Stimulated activated CD4-positive, alpha-beta T cell treated with anti-CD3 and anti-CD28 coated beads, Interleukin-15, amount 100 ng/mL, for 24 hours (primary cell): ENCODE measurements at regions not wholly inside any gene's neighbourhood (a gene's known extent, or its start where the extent isn't known, plus 50 kb on each side); places are given as distances from the start of the nearest gene placed in this dataset.
"Not testable (repeated sequence)": the region's sequence is repeated elsewhere in the genome, so short reads cannot be mapped to it uniquely, and the experiment has no call there.

Source experiments
- DNase-seq: peaks from one replicate; pipeline ENCODE4 v3.0.0-alpha.2; 2020

DNA sequence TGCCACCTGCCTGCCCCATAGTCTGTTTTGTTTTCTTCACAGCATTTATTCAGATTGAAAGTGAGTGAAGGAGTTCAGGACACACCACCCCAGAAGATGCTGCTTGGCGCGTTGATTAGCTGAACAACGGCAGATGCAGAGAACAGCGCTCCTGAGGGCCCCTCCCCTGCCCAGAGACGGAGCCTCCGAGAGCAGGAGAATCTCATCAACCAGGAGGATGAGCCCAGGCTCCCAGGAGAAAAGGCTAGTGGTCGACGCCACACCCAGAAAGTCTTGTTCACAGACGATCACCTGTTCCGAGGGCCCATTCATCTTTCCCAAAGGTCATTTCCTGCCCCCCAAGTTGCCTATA lies 180.4 kb upstream of the PPP1R26 start:
- no peak for DNase-seq

- DNase-seq, result no peak
Measured at GRCh38 chr9:135299651-135300345, 179.8 kb upstream of the PPP1R26 start.

DNA sequence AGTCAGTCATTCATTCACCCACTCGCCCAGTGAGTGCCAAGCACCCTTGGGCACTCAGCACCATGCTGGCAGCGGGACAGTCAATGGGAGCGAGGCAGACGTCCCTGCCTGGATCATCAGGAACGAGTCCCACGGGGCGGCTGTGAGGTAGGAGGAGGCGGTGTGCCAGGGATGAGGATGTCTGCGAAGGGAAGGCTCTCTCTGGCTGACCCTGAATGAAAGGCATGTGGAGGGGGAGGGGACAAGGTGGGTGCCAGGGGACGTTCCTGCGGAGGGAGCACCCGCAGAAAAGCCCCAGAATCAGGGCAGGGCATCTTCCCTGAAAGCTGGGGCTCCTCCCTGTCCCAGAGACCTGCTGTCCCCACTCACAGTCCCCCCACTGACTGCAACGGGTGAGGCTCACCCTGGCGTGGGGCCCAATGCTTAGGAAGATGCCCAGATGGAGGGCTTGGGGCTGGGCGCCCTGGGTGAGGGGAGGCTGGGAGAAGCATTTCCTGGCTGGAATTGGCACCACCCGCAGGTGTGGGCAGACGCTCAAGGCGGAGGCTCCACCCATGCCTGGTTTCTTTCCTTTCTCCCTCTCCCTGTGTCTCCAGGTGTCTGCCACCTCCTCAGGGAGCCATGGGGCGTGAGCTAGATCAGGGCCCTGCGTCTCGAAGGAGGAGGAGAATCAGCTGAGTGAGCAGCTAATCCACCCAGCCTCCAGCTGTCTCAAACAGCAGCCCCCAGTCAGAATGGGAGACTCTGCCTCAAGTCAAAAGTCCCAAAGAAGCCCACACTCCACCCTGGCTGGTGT lies 179.0 kb upstream of the PPP1R26 start:
- DNase-seq, result no peak

DNA sequence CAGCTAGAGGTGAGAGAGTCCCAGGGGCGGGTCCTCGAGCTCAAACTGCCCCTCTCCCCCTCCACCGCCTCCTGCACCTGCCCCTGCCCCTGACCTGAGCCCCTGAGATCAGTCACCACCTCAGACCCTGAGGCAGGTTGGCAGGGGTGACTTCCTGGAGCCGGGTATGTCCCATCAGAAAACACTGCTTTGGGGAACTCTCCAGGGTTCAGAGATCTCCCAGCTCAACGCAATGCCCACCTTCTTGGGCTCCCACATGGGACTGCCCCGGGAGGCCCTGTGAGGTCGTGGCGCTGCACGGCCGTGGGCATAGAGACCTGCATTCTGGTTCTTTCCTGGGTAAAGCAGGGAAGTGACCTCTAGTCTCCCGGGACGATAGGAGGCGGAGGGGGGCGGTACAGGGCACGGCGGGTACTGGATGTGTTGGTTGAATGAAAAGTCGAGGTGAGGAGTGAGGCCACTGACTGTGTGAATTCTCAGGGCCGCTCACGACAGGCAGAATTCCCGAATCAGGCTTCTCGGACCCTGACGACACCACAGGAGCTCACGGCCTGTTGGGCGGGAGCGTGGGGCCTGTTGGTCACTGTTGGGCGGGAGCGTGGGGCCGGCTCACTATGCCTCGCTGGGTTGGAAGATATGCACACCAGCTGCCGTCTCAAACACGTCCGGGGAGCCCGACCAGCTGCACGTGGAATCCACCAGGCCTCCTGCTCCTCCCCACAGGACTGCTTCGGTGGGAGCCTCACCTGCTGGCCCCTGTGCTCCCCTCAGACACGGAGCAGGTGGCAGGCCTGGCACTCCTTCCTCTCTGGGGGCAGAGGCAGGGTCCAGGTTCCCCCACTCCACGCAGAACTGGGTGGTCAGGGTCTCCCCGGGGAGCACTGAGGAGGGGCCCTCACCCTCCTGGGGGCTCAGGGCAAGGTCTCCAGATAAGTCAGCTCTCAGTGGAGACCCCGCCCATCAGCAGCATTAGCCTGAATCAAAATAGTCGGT lies 178.0 kb upstream of the PPP1R26 start:
- DNase-seq, result no peak

- no peak for DNase-seq
Measured at GRCh38 chr9:135302329-135303279, 177.0 kb upstream of the PPP1R26 start.

DNA sequence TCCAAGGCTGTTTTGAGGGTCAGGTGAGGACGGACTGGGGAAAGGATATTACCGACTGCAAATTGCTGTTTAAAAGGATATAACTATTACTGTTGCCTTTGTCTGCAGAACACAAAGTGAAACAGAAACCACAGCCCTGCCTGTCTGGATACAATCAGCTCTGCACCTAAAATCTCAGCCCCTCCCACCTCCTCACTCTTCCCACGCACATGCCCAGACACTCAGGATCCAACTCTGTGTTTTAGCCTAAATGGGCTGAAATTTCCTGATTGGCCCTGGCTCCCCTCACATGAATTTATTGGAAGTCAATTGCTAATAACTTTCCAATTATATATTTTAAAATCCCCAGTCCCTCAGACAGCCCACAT lies 176.3 kb upstream of the PPP1R26 start:
- DNase-seq, result peak; percentile 11

DNA sequence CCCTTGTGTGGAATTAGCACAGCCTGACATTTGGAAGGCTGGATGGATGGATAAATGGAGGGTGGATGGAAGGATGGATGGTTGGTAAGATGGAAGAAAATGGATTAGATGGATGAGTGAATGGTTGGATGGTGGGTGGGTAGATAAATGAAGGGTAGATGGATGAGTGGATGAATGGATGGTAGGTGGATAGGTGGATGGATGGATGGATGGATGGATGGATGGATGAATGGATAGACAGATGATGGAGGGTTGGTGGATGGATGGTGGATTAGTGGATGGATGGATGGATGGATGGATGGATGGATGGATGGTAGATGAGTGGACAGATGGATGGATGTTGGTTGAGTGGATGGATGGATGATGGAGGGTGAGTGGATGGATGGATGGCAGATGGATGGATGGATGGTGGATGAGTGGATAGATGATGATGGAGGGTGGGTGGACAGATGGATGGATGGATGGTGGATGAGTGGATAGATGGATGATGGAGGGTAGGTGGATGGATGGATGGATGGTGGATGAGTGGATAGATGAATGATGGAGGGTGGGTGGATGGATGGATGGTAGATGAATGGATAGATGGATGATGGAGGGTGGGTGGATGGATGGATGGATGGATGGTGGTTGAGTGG lies 175.6 kb upstream of the PPP1R26 start:
- no peak for DNase-seq

GRCh38 chr9:135304886-135305285 lies 174.7 kb upstream of the PPP1R26 start:
- DNase-seq, result no peak

DNA sequence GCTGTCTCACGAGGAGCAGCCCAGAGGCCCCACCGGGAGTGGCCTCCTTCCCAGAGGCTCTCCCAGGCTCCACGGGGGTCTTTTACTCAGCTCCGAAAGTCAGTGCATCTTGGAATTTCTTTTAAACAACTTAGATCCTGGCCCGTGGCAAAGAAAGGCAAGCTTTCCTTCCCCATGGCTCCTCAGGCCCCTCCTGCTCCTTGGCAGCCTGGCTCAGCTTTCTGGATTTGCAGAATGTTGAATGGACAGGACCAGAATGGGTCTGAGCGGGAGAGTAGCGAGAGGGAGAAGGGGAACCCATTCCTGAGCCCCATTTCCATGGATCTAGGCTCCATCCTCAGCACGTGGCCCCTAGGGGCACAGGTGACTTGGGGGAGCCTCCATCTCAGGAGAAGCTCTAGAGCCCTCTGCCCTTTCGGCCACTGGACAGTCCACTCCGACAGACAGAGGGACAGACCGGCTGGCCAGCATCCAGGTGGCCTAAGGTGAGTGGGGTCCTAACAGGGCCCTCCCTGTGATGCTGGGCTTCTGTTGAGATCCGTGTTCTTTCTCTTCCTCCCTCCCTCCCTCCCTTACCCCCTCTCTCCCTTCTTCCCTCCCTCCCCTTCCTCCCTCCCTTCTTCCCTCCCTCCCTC lies 173.9 kb upstream of the PPP1R26 start:
- DNase-seq, result no peak

DNA sequence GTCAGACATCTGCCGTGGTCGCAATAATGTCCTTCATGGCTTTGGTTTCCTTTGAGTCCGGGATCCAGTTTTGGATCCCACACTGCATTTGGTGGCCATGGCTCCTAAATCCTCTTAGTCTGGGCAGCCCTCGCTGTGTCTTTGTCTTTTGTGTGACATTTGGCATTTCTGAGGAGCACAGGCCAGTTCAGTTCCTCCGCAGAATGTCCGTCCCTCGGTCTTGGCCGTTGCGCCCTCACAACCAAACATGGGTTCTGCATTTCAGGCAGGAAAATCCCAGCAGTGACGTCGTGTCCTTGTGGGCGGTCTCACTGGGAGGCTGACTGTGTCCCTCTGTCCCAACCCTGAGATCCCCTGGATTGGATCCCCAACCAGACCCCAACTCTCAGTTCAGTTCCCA lies 172.9 kb upstream of the PPP1R26 start:
- no peak for DNase-seq

GRCh38 chr9:135307300-135307699 lies 172.3 kb upstream of the PPP1R26 start:
- DNase-seq, result no peak

DNA sequence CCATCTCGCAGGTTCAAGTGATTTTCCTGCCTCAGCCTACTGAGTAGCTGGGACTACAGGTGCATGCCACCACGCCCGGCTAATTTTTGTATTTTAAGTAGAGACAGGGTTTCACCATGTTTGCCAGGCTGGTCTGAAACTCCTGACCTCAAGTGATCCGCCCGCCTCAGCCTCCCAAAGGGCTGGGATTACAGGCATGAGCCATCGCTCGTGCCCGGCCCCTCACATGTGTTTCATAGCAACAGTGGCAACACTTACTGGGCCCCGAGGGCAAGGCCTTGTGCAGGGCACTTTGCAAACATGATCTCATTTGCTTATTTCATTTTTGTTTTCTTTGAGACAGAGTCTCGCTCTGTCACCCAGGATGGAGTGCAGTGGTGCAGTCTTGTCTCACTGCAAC lies 171.7 kb upstream of the PPP1R26 start:
- not testable (repeated sequence) for DNase-seq

DNA sequence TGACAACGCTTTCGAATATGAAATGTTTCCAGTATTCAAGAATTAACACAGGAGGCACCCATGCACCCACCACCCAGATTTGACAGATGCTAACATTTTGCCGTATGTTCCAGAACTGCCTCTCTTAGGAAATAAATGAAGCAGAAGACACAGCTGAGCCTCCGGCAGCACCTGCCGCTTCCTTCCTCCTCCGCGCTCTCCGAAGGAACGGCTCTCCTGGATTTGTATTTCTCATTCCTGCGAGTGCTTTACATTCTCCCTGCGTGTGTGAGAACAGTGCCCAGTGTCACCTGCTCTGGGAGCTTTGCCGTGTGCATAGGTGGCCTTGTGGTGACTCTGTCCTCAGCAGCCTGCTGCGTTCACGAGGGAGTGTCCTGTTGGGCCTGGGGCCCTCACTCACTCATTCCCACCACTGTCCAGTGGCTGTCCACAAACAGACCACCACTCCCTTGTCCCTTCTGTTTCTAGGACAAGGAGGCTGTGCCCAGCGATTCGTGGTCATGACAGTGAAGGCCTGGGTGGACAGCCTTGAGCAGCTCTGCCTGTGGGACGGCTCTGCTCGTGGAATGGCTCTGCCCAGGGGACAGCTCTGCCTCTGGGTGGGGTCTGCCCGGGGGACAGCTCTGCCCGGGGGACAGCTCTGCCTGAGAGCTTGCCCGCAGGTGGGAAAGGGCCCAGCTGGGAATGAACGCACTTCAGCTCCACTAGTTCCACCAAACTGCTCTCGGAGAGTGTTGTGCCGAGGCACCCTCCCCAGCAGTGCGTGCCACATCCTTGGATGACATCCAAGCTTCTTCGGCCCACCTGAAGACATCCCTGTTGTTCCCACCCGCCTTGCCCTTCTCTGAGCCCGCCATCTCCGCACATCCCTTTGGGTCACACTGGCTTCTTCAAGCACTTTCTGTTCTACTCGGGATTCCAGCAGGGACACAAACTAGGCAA lies 170.5 kb upstream of the PPP1R26 start:
- no peak for DNase-seq

- DNase-seq, result no peak
Measured at GRCh38 chr9:135309763-135310125, 169.8 kb upstream of the PPP1R26 start.

DNA sequence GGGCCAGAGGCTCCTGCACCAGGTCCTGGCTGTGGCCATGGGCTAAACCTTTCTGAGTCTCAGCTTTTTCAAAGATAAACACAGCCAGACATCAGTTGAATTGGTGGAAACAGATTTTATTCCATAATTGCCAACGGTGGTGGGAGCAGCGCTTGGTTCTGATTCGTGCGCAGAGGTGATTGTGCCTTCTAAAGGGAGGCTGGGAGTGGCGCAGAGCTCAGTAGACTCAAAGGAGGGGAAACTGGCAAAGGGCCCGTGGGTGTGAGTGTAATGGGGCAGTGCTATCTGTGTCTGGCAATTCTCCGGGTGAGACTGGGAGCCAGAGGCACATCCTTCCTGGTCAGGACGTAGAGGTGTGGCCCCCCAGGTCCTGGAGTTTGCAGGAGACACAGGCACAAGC lies 169.4 kb upstream of the PPP1R26 start:
- no peak for DNase-seq

DNA sequence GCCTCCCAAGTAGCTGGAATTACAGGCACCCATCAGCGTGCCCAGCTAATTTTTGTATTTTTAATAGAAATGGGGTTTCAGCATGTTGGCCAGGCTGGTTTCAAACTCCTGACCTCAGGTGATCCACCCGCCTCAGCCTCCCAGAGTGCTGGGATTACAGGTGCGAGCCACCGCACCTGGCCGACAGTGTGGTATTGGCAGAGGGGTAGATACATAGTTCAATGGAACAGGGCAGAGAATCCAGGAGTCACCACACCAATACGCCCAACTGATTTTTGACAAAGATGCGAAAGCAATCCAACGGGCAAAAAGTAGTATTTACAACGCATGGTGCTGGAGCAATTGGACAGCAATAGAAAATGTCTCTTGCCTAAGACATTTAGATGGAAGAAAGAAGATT lies 164.0 kb upstream of the PPP1R26 start:
- DNase-seq, result no peak

GRCh38 chr9:135320331-135320730 lies 159.3 kb upstream of the PPP1R26 start:
- DNase-seq, result no peak

DNA sequence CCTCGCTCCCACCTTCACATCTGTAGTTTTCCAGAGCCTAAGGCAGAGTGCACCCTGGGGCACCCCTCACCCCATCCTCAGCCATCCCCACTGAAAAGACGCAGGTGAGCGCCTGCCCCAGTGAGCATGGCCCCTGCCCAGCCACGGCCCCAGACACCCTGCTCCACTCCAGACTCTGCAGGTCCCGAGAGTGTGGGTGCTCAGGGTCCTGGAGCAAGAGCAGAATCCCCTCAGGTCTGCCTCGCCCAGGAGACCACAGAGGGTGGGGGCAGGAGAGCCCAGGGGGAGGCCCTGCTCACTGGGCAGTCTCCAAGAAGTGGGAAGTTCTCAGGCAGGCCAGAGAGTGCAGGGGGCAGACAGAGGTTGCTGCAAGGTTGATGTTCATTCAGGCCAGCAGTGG lies 158.6 kb upstream of the PPP1R26 start:
- DNase-seq, result no peak

DNA sequence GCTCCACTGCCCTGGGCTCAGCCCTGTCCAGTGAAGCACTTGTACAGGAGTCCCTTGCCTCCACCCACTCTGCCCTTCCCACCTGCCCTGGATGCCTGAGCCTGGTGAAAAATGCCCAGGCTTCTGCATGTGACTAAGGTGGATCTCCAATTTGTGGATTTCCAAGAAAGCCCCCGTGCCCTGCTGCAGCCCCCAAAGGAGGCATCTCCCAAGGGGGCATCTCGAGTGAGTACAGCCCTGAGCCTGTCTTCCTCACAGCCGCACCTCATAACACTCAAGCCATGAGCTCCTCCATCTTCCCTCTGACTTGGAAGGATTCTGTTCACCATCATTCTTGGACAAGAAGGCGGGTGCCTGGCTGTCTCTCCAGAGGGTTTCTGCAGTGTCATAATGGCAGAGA lies 158.0 kb upstream of the PPP1R26 start:
- DNase-seq, result no peak

- DNase-seq, result no peak
Measured at GRCh38 chr9:135324329-135324728, 155.3 kb upstream of the PPP1R26 start.
